ENCODE measurements at regions not wholly inside any gene's neighbourhood (a gene's known extent, or its start where the extent isn't known, plus 50 kb on each side); places are given as distances from the start of the nearest gene placed in this dataset.

- TF ChIP-seq POLR2A (IDR thresholded peaks at IDR 0.05), result no peak
- TF ChIP-seq CTCF (IDR thresholded peaks at IDR 0.05), result no peak
Measured at GRCh38 chr21:34018910-34019309, 54.5 kb upstream of the MRPS6 start.

Data from right lobe of liver (tissue), 4 donors.